ENCODE measurements at regions not wholly inside any gene's neighbourhood (a gene's known extent, or its start where the extent isn't known, plus 50 kb on each side); places are given as distances from the start of the nearest gene placed in this dataset.
"Not testable (repeated sequence)": the region's sequence is repeated elsewhere in the genome, so short reads cannot be mapped to it uniquely, and the experiment has no call there.

DNA sequence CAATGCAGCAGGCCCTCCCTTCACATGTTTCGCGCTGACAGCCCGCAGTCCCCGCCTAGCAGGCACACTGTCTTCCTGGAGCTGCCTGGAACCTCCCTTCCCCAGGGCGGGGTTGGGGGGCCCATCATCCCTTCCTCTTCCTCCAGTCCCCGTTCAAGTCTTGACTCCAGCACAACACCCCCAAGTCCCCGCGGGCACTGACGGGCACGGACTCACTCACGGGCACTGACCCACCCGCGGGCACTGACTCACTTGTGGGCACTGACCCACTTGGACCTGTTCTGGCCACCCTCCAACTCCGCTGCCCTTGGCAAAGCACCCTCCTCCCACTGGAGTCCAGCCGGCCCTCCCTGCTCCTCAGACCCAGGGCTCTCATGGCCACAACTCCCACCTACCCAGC, 5376.7 kb upstream of the TPTE start:
- H2AFZ ChIP-seq (ENCODE audit: low read length, unreplicated experiment); H3K79me2 ChIP-seq (ENCODE audit: control insufficient read depth, insufficient read depth, low read length, unreplicated experiment); H3K27me3 ChIP-seq (ENCODE audit: insufficient read depth, low read length); H3K4me3 ChIP-seq (ENCODE audit: low read depth, low read length); H3K4me1 ChIP-seq (ENCODE audit: control insufficient read depth, insufficient read depth, low read length, unreplicated experiment); H3K27ac ChIP-seq (ENCODE audit: low read depth, low read length); H3K36me3 ChIP-seq (ENCODE audit: insufficient read depth, low read length): not testable (repeated sequence)

DNA sequence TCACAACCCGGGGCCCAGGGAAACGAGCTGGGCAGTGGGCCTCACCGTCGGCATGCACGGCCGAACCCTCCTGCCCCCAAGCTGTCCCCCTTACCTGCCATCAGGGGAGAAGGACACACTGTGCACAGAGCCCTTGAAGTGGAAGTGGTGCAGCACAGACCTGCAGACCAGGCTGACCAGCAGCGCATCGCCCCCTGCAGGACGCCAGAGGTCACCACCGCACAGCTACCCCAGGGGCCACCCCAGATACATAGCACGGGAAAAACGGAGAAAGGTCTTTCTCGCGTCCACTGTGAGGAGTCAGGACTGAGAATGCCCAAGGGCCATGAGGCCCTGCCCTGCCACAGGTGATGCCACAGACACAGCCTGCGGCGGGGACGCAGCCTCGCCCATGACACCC, 5373.7 kb upstream of the TPTE start:
- H3K4me3 ChIP-seq (ENCODE audit: low read depth, low read length); H3K27me3 ChIP-seq (ENCODE audit: insufficient read depth, low read length); H3K79me2 ChIP-seq (ENCODE audit: control insufficient read depth, insufficient read depth, low read length, unreplicated experiment); H3K36me3 ChIP-seq (ENCODE audit: insufficient read depth, low read length); H3K27ac ChIP-seq (ENCODE audit: low read depth, low read length); H3K4me1 ChIP-seq (ENCODE audit: control insufficient read depth, insufficient read depth, low read length, unreplicated experiment); H2AFZ ChIP-seq (ENCODE audit: low read length, unreplicated experiment): not testable (repeated sequence)

DNA sequence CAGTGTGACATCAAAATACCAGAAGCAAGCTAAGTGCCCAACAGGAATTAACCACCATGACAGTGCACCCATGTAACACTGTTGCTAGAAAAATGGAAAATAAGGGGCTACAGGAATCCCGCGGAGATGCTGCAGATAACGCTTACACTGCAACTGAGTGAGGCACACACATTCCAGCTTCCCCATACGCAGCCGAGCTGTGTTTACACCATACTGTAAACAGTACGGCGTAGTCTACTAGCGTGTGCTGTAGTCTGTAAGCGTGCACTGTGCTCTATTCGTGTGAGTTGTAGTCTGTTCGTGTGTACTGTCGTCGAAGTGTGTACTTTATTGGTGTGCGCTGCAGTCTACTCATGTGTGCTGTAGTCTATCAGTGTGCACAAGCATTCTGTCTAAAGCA, 5372.2 kb upstream of the TPTE start:
- not testable (repeated sequence) for H3K27ac ChIP-seq (ENCODE audit: low read depth, low read length); H3K4me1 ChIP-seq (ENCODE audit: control insufficient read depth, insufficient read depth, low read length, unreplicated experiment); H3K4me3 ChIP-seq (ENCODE audit: low read depth, low read length); H2AFZ ChIP-seq (ENCODE audit: low read length, unreplicated experiment); H3K36me3 ChIP-seq (ENCODE audit: insufficient read depth, low read length); H3K79me2 ChIP-seq (ENCODE audit: control insufficient read depth, insufficient read depth, low read length, unreplicated experiment); H3K27me3 ChIP-seq (ENCODE audit: insufficient read depth, low read length)

DNA sequence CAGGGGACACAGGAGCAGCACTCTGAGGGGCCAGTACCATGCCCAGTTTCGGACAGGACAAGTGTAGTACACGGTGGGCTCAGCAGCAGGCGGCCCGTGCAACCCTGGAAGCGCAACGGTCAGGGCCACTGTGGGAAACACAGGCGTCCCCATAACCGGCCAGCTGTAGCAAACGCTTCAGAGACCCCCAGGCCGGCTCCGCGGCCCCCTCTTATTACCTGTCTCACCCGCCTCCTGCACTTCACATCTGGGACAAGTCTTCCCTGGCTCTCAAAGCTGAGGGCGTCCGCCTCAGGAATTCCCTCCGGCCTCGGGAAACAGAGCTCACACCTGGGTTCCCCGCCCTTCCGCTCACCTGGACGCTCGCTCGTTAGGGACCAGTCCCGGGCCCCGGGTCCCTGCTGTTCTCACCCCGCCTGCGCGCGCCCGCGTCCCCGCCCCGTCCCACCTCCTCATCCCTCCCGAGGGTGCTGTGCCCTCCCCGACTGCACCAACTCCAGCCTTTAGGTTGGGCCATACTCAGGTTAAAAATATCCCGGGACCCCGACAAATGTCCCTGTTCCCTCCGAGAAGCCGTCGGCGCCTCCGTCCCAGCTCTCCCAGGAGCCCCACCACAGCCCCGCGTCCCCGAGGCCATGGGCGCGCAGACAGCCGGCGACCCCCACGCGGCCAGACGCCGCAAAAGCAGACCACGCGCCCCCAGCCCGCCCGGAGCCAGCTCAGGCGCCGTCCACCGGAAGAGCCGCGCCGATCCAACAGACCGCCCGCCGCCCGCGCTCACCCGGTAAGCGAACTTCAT, 5367.3 kb upstream of the TPTE start:
- not testable (repeated sequence) for H2AFZ ChIP-seq (ENCODE audit: low read length, unreplicated experiment); H3K27ac ChIP-seq (ENCODE audit: low read depth, low read length); H3K4me1 ChIP-seq (ENCODE audit: control insufficient read depth, insufficient read depth, low read length, unreplicated experiment); H3K79me2 ChIP-seq (ENCODE audit: control insufficient read depth, insufficient read depth, low read length, unreplicated experiment); H3K36me3 ChIP-seq (ENCODE audit: insufficient read depth, low read length); H3K27me3 ChIP-seq (ENCODE audit: insufficient read depth, low read length)
- peak overlapping the region; percentile 59 for H3K4me3 ChIP-seq (ENCODE audit: low read depth, low read length)

DNA sequence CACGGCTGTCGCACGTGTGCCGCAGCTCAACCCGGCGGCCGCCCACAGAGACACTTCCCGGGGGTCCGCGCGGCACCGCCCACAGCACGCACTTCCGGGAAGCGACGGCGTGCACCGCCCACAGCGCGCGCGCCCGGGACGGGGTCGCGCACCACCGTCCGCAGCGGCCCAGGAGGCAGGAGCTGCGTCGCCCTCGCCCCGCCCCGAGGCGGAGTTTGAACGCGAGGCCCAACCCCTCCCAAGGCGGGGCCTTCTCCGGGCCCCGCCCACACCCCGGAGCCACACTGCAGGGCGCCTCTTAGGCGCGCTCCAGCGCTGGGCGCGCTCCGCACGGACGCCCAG, 5366.8 kb upstream of the TPTE start:
- not testable (repeated sequence) for H3K36me3 ChIP-seq (ENCODE audit: insufficient read depth, low read length); H2AFZ ChIP-seq (ENCODE audit: low read length, unreplicated experiment); H3K4me1 ChIP-seq (ENCODE audit: control insufficient read depth, insufficient read depth, low read length, unreplicated experiment); H3K79me2 ChIP-seq (ENCODE audit: control insufficient read depth, insufficient read depth, low read length, unreplicated experiment); H3K27ac ChIP-seq (ENCODE audit: low read depth, low read length); H3K27me3 ChIP-seq (ENCODE audit: insufficient read depth, low read length)
- H3K4me3 ChIP-seq (ENCODE audit: low read depth, low read length), result peak overlapping the region; percentile 59; the same call in 1 of the 2 replicates

DNA sequence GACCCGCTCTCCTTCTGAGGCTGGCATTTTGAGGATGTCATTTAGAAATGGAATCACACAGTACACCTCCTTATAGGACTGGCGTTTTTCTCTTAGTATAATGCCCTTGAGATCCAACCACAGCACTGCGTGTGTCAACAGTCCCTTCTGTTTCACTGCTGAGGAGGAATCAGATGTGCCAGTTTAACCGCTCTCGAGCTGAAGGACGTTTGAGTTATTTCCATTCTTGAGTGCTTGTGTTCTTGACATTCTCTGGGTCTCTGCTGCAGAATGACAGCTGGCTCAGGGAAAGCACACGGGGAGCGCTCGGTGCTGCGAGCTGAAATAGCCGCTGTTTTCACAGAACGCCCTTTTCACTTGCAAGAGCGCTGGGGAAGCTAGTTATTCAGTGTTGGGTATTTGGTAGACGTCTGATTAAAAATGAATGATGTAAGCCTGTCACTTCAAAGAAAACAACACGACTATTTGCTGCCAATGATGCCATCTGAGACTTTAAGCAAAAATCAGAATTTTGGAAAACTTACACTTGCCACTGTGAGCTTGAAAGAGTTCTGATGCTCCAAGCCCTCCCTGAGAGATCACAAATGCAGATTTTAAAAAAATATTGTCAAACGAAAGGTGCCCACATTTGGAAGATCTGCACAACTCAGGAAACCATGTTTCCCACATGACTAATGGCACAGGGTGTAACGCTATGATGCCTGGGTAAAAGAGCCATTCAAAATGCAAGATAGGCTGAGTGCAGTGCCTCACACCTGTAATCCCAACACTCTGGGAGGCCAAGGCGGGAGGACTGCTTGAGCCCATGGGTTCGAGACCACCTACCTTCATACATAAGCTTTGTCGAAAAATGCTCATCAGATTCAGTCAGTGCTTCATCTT, 5358.4 kb upstream of the TPTE start:
- not testable (repeated sequence) for H3K4me1 ChIP-seq (ENCODE audit: control insufficient read depth, insufficient read depth, low read length, unreplicated experiment); H2AFZ ChIP-seq (ENCODE audit: low read length, unreplicated experiment); H3K4me3 ChIP-seq (ENCODE audit: low read depth, low read length); H3K27ac ChIP-seq (ENCODE audit: low read depth, low read length); H3K36me3 ChIP-seq (ENCODE audit: insufficient read depth, low read length); H3K79me2 ChIP-seq (ENCODE audit: control insufficient read depth, insufficient read depth, low read length, unreplicated experiment); H3K27me3 ChIP-seq (ENCODE audit: insufficient read depth, low read length)

DNA sequence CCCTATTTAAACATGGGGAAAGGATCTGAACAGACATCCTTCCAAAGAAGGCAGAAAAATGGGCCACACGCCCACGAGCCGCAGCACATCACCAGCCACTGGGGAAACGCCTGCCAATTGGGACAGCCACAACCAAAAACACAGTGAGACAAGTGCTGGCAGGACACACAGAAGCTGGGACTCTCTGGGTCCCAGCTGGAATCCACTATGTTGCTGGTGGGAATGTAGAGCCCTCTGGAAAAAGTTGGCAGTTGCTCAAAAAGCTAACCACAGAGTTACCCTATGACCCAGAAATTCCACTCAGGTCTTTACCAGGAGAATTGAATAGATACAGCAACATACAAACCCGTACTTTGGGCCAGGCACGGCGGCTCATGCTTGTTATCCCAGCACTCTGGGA, 5355.6 kb upstream of the TPTE start:
- not testable (repeated sequence) for H3K79me2 ChIP-seq (ENCODE audit: control insufficient read depth, insufficient read depth, low read length, unreplicated experiment); H3K4me3 ChIP-seq (ENCODE audit: low read depth, low read length); H2AFZ ChIP-seq (ENCODE audit: low read length, unreplicated experiment); H3K27me3 ChIP-seq (ENCODE audit: insufficient read depth, low read length); H3K36me3 ChIP-seq (ENCODE audit: insufficient read depth, low read length); H3K27ac ChIP-seq (ENCODE audit: low read depth, low read length); H3K4me1 ChIP-seq (ENCODE audit: control insufficient read depth, insufficient read depth, low read length, unreplicated experiment)
